KBM-7 (cell line): ENCODE measurements at regions not wholly inside any gene's neighbourhood (a gene's known extent, or its start where the extent isn't known, plus 50 kb on each side); places are given as distances from the start of the nearest gene placed in this dataset.
"Not testable (repeated sequence)": the region's sequence is repeated elsewhere in the genome, so short reads cannot be mapped to it uniquely, and the experiment has no call there.

ENCODE experiments used
- DNase-seq: peaks from one replicate; pipeline ENCODE4 v3.0.0-alpha.2; 2015
- in situ Hi-C: fragments of 300-500 bp; cut with MboI; formaldehyde crosslinking; loops from 2 replicates; pipeline ENCODE4 v1.14.3; 2020; ENCODE audit warnings: low sequenced_read_pairs, low pct_unique_long_range_greater_than_20kb, mixed read lengths

GRCh38 chr17:83187782-83188311, 108.4 kb downstream of the METRNL start:
- no peak for DNase-seq
- in situ Hi-C loops, result no loop called here

DNA sequence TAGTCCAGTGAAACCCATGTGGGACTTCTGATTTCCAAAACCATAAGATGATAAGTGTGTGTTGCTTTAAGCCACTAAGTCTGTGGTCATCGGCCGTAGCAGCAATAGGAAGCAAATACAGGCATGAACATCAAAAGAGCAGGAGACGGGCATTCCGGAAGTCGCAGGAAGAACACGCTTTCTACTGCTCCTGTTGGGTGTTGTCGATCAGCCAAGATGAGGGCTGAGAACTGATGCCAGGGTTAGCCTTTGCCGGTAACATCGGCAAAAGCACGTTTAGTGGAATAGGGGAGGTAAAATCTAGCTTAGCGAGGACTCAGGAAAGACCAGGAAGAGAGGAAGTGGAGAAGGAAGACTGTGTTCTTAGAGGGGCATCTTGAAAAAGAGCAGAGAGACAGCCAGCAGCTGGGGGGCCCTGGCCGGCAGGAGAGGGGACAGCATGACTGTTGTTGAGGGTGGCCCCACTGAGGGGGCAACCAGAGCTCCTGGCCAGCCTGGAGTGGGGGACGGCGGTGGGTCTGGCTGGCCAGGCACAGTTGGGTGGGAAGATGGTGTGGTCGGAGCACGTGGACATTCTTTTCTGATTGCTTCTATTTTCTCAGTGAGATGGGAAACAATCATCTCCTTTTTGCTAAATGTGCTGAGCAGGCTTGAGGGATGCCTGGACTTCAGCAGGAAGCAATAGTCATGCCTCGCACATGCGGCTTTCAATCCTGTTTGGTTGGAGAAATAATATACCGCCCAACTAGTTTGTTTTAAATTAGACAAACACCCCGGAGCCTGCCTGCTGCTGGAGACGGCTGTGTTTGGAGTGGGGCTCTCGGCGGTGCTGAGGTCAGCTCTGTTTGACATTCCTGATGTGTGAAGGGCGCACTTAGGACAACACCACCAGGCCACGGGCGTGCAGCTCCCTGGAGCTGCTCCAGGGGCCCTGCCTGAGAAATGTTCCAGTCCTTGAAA, 109.9 kb downstream of the METRNL start:
- in situ Hi-C loops, result no loop called here
- no peak for DNase-seq

DNA sequence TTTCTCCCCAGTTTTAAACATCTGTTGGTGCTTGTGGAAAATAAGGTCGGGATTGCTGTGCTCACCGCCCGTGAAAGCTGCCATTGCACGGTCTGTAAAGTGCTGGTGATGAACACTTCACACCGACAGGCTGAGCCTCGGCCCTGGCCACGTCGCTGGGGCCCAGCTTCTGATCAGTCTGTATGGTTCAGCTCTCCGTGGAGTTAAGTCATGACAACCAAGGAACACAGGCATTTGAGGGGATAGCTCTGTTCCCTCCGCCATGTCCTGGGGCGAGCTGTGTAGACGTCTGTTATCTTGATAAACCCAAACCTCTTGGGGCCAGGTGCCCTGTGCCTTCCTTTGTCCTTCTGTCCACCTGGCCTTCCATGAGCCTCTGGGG, 110.6 kb downstream of the METRNL start:
- DNase-seq, result no peak
- in situ Hi-C loops, result no loop called here

DNA sequence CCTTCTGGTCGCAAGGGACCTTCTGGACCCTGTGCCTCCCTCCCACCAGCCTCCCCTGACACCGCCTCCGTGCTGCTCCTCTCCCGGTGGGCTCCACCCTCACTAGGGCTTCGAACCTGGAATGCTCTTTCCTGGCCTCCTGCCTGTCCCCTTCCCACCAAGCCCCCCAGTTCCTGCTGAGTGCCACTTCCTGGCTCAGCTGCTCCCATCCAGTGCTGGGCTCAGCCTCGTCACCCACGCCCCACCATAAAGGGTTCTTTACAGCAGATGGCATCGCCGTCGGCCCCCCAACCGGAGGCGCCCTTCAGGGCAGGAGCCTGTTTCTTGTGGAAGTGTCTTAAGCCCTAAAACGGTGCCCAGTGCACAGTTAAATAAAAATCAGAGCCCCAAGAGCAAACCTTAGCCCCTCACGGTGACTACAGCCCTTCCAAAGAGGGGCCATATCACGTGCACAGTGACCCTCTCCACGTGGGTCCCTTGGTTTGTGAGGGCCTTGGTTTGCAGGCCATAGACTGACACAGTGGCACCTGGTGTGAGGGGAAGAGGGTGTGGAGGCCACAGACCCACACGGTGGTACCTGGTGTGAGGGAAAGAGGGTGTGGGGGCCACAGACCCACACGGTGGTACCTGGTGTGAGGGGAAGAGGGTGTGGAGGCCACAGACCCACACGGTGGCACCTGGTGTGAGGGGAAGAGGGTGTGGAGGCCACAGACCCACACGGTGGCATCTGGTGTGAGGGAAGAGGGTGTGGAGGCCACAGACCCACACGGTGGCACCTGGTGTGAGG, 111.4 kb downstream of the METRNL start:
- DNase-seq, result no peak
- in situ Hi-C loops, result no loop called here

GRCh38 chr17:83191388-83192160, 112.2 kb downstream of the METRNL start:
- in situ Hi-C loops, result no loop called here
- DNase-seq, result no peak

DNA sequence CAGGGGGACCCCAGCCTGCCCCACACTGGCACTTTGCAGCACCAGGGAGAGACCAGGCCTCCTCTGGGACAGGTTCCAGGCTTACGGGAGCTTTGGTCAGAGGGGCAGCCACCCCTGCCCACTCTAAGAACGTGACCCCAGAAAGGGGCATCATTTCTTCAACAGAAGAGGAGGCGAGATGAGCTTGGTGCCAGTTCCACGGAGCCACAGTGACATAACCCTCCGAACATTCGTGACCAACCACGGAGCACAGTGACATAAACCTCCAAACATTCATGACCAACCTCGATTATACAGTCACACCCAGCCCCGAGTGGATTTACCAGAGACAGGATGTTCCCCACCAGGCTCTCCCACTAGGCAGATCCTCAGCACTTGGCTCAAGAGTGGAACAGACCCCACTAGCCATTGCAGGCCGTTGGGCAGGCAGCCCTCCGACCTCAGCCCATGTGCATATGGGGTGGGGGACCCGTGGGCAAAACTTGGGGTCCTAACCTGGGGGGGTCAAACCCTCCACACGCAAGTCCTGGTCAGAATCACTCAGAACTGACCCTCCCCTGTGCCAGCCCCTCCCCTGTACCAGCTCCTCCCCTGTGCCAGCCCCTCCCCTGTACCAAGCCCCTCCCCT, 112.9 kb downstream of the METRNL start:
- DNase-seq, result no peak
- in situ Hi-C loops, result no loop called here

- DNase-seq, in situ Hi-C loops: not testable (repeated sequence)
Measured at GRCh38 chr17:83192789-83193335, 113.5 kb downstream of the METRNL start.

DNA sequence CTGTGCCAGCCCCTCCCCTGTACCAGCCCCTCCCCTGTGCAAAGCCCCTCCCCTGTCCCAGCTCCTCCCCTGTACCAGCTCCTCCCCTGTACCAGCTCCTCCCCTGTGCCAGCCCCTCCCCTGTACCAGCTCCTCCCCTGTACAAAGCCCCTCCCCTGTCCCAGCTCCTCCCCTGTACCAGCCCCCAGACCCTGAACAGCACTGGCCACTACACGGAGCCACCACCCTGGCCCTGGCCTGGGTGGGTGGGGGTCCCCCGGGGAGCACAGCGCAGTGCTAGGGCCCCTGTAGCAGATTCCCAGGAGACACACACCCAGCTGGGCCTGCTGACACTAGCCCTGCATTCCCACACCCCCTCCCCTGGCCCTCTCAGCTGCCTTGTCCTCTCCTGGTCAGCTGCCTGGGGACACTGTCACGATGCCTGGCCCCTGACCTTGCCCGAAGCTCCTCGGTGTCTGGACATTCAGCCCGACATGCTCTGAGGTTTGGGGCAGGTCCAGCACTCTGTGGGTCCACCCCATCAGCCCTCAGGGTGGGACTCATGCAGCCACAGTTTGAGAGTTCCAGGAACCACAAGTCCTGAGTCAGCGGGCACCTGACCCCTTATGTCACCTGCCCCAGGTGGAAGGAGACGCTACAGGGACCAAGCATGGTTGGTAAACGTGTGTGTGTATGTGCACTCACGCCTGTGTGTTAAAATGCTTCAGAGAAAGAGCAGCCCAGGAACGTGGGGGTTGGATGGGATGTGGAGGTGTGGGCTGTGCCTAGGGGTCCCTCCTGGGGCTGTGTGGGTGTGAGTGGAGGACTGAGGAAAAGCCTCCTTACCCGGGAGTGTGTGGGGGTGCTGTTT, 114.2 kb downstream of the METRNL start:
- DNase-seq, result peak; percentile 89
- in situ Hi-C loops, result no loop called here

DNA sequence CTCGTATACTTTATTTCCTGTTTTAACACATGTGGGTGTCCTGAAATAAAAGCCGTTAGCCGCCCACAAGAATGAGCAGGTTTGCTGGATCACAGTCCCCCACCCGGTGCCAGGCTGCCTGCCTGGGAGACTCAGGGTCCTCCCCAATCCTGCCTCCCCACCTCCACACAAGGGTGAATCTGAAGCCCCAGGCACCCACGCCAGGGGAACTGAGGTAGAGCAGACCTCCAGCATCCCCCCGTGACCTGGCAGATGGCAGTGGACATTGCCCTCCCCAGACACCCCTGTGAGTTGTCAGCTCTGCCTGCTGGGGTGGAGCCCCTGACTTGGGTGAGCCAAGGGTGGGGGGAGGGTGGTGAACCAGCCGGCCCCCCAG, 114.8 kb downstream of the METRNL start:
- in situ Hi-C loops, result no loop called here
- DNase-seq, result no peak

GRCh38 chr17:83194761-83195329, 115.4 kb downstream of the METRNL start:
- DNase-seq, result no peak
- in situ Hi-C loops, result no loop called here

- in situ Hi-C loops, result no loop called here
- no peak for DNase-seq
Measured at GRCh38 chr17:83195330-83196023, 116.1 kb downstream of the METRNL start.

GRCh38 chr17:83196024-83196365, 116.6 kb downstream of the METRNL start:
- in situ Hi-C loops, result no loop called here
- DNase-seq, result no peak

DNA sequence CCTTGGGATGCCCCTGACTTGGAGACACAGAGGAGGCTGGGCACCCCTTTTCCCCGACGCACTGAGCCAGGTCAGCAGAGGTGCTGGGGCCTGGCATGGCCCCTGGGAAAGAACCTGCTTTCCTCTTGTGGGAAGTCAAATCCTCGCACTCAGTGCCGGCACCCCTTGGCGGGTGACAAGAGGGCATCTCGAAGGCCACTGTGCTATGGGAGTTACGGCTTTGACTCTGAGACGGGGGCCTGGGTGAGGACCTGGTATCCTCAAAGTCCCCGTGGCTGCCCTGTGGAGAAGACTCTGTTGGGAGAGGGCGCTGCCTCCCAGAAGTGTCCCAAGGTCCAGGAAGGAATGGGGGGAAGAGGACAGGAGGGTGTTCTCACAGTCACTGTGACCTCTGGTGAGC, 117.0 kb downstream of the METRNL start:
- in situ Hi-C loops, result no loop called here

DNA sequence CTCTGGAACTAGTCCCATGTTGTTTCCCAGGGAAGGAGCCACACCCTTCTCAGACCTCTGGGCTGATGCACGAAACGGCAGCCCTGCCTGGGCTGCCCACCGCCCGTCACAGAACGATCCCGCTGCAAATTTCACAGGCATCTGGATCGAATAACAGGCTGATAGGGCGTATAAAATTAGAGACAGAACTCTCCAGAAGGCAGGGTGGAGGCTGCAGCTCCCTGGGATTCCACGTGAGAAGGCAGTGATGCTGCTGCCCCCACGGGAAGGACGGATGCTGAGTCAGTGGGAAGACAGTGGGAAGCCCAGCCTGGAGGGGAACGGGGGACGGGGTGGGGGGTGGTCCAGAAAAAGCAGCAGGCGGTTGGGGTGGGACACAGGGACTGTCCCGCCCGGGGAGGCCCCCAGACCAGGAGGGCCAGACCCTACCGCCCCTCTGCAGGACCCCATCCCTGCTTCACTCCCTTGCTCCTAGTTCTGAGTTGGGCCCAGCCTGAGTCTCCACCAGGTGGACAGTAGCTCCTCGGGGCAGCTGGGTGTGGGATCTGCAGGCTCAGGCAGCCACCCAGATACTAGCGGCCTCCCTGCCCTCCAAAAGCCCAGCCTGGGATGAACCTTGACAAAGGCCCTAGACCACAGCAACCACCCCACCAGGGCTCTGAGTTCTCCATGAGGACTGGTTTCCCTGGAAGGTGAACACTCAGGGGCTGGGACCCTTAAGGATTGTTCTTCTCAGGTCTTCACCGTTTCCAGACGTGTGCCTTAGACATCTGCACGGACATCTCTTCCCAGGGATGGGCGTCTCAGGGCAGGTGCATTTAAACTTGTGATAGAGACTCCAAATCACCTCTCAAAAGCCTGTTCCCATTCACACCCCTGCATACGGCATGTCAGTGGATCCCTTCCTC, 117.8 kb downstream of the METRNL start:
- in situ Hi-C loops, result no loop called here
- DNase-seq, result no peak

More for the DNA sequence above, 117.0 kb downstream of the METRNL start:
- no peak for DNase-seq

DNA sequence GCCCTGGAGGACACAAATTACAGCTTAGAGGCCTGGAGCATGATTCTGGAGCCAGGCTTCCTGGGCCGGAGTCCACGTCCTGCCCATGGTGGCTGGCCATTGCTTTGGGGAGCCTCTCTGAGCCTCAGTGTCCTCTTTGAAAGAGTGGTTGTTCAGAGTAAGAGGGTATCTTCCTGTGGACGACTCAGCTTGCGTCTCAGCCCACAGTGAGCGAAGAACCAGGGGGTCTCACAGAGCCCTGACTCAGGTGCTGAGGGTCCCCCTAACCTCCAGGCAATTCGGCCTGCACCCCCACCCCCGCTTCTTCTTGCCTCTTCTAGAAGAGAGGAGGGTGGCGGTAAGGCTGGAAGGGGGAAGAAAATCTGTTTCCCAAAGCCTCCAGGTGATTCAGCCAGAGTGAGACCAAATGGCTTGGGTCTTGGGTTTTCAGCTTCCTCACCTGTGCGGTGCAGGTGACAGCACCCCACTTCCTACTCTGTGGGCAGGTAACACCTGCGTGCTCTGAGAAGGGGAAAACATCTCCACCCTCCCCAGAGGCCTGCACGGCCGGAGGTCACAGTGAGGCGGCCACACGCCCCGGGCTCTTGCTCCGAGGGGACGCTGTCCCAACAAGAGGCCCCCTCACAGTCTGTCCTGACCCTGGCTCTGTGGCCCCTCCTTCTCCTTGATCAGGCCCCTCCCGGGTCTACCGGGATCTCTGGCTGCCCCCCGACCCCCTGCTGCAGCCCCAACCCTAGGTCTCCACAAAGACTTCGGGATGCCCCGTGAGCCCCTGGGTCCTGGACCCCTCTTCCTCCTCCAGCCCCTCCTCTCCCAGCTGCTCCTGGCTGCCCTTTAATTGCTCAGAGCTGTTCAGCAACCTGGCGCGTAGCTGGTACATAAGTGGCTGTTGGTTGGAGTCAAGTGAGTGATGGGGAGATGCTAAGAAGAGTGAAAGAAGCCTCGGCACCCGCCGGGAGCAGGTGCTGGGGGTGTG, 119.2 kb downstream of the METRNL start:
- no peak for DNase-seq
- in situ Hi-C loops, result no loop called here
